ENCODE measurements at regions not wholly inside any gene's neighbourhood (a gene's known extent, or its start where the extent isn't known, plus 50 kb on each side); places are given as distances from the start of the nearest gene placed in this dataset.
A peak's percentile ranks its signal among the peaks of the same experiment; 100 is the strongest.

- no peak overlapping the region for H3K4me3 Mint-ChIP-seq
- intact Hi-C loops (cut with micrococcal nuclease), result no loop called here
- no peaks in the 10 kb centered on the region for H3K4me1 ChIP-seq (ENCODE audit: control insufficient read depth in 2 of 2, insufficient read depth in 2 of 2, low read length in 2 of 2)
- H3K4me3 ChIP-seq (ENCODE audit: control extremely low read depth in 1 of 5, extremely low read depth in 1 of 5, insufficient read depth in 1 of 5, low read depth in 2 of 5, low read length in 4 of 5), result peak overlapping the region in 1 of 5 experiments; percentile 6
- H3K27me3 ChIP-seq (replicated peaks in 1 of 4; ENCODE audit: control extremely low read depth in 1 of 4, control insufficient read depth in 3 of 4, insufficient read depth in 4 of 4, low read length in 3 of 4), result no peaks in the 10 kb centered on the region
- H3K9ac ChIP-seq (ENCODE audit: low read length), result no peak overlapping the region
- H2AFZ ChIP-seq (ENCODE audit: insufficient read depth, low read depth, low read length, poor library complexity, severe bottlenecking), result no peak overlapping the region
- no peaks in the 10 kb centered on the region for H3K4me1 Mint-ChIP-seq
- H3K9me3 Mint-ChIP-seq (ENCODE audit: insufficient read depth), result no peaks in the 10 kb centered on the region
- no peak overlapping the region for H3K4me2 ChIP-seq (replicated peaks; ENCODE audit: low read depth, low read length, poor library complexity, severe bottlenecking)
- no peaks in the 10 kb centered on the region for H4K20me1 ChIP-seq (ENCODE audit: control insufficient read depth, insufficient read depth, low read length, poor library complexity, severe bottlenecking)
- no peak overlapping the region for H3K27ac Mint-ChIP-seq
- TF ChIP-seq CTCF (IDR thresholded peaks at IDR 0.05) (no peak), EZH2 (IDR thresholded peaks at IDR 0.05; ENCODE audit: borderline replicate concordance, insufficient read depth, low read depth, low read length, poor library complexity, severe bottlenecking) (no peak)
- no peaks in the 10 kb centered on the region for H3K36me3 ChIP-seq (replicated peaks in 1 of 2; ENCODE audit: control extremely low read depth in 1 of 2, control insufficient read depth in 1 of 2, extremely low read depth in 1 of 2, insufficient read depth in 2 of 2, low read length in 1 of 2)
- DNase-seq (no peak), ATAC-seq (ENCODE audit: low read depth) (no peak)
- ChIA-PET CTCF (no interaction called here), POLR2A (no interaction called here)
- H3K79me2 ChIP-seq (ENCODE audit: control insufficient read depth, insufficient read depth, low read length), result no peaks in the 10 kb centered on the region
- no peaks in the 10 kb centered on the region for H3K27me3 Mint-ChIP-seq
- H3K27ac ChIP-seq (ENCODE audit: low read length in 2 of 2), result no peak overlapping the region
- H3K9me3 ChIP-seq (ENCODE audit: control extremely low read depth in 1 of 3, control insufficient read depth in 2 of 3, insufficient read depth in 1 of 3, low read length in 2 of 3), result peaks cover 0 to 3% (median 0%) of the 10 kb centered on the region in 3 donors
Observed at GRCh38 chr12:86663716-86664115, 407.5 kb upstream of the MGAT4C start.

GRCh38 chr12:86663173-86663572, 407.0 kb upstream of the MGAT4C start:
- no peak overlapping the region for H3K27ac ChIP-seq (ENCODE audit: low read length in 2 of 2)
- Mint-ChIP-seq H3K27ac (no peak overlapping the region), H3K4me1 (no peaks in the 10 kb centered on the region), H3K9me3 (ENCODE audit: insufficient read depth) (no peaks in the 10 kb centered on the region), H3K4me3 (peak overlapping the region; percentile 18), H3K27me3 (no peaks in the 10 kb centered on the region)
- DNase-seq, result no peak
- no peak overlapping the region for H2AFZ ChIP-seq (ENCODE audit: insufficient read depth, low read depth, low read length, poor library complexity, severe bottlenecking)
- H3K79me2 ChIP-seq (ENCODE audit: control insufficient read depth, insufficient read depth, low read length), result no peaks in the 10 kb centered on the region
- intact Hi-C loops (cut with micrococcal nuclease), result no loop called here
- ChIA-PET POLR2A (no interaction called here), CTCF (no interaction called here)
- ATAC-seq (ENCODE audit: low read depth), result no peak
- no CpG with 5 or more reads among the region's 3 CpGs for WGBS (ENCODE audit: insufficient coverage)
- H3K27me3 ChIP-seq (replicated peaks in 1 of 4; ENCODE audit: control extremely low read depth in 1 of 4, control insufficient read depth in 3 of 4, insufficient read depth in 4 of 4, low read length in 3 of 4), result no peaks in the 10 kb centered on the region
- H3K4me1 ChIP-seq (ENCODE audit: control insufficient read depth in 2 of 2, insufficient read depth in 2 of 2, low read length in 2 of 2), result no peaks in the 10 kb centered on the region
- peak overlapping the region in 1 of 5 experiments; percentile 6 for H3K4me3 ChIP-seq (ENCODE audit: control extremely low read depth in 1 of 5, extremely low read depth in 1 of 5, insufficient read depth in 1 of 5, low read depth in 2 of 5, low read length in 4 of 5)
- TF ChIP-seq CTCF (IDR thresholded peaks at IDR 0.05), result no peak
- TF ChIP-seq EZH2 (IDR thresholded peaks at IDR 0.05; ENCODE audit: borderline replicate concordance, insufficient read depth, low read depth, low read length, poor library complexity, severe bottlenecking), result no peak
- no peak overlapping the region for H3K9ac ChIP-seq (ENCODE audit: low read length)
- H3K4me2 ChIP-seq (replicated peaks; ENCODE audit: low read depth, low read length, poor library complexity, severe bottlenecking), result no peak overlapping the region
- H3K9me3 ChIP-seq (ENCODE audit: control extremely low read depth in 1 of 3, control insufficient read depth in 2 of 3, insufficient read depth in 1 of 3, low read length in 2 of 3), result no peaks in the 10 kb centered on the region
- no peaks in the 10 kb centered on the region for H3K36me3 ChIP-seq (replicated peaks in 1 of 2; ENCODE audit: control extremely low read depth in 1 of 2, control insufficient read depth in 1 of 2, extremely low read depth in 1 of 2, insufficient read depth in 2 of 2, low read length in 1 of 2)
- H4K20me1 ChIP-seq (ENCODE audit: control insufficient read depth, insufficient read depth, low read length, poor library complexity, severe bottlenecking), result no peaks in the 10 kb centered on the region

Measured in B cell (primary cell).